ENCODE measurements at regions not wholly inside any gene's neighbourhood (a gene's known extent, or its start where the extent isn't known, plus 50 kb on each side); places are given as distances from the start of the nearest gene placed in this dataset.

DNA sequence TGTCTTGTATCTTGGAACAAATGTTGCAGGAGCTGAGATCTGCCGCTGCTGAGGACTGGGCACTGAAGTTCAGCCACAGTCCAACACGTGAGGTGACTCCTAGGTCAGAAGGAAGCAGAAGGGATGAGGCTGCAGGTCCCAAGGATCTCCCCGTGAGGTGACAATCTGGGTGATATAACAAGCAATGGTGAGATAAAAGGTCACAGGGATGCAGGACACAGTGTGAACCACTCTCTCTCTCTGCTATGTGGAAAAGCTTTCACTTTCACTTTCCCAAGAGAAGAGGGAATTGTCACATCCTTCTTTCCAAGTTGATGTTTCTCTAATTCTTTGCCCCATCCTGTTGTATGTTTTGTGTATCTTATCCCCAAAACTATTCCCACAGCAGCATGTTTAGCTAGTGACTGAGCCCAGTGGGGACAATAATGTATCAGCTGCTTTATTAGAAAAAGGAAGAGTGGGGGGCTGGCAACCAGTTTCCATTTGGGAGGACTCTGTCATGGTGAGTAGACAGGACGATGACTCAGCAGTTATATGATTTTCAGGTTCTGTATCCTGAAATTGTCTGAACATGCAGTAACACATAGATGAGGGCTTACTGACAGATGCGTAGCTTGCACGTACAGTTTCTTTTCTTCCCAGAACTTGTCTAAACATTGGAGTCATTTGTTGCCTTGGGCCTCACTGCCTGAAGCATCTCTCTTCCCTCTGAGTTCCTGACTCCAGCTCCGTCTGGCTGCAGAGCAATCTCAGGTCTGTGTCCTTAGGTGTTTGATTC, 1415.8 kb upstream of the TENM3 start:
- CTCF ChIA-PET = interaction anchor here (0.6 to 0.7 kb wide), 2 partner anchors 25 to 329 kb away, joined by 3 read pairs; no protein-coding TSS in a partner anchor
- Histone ChIP-seq H3K4me1 (ENCODE audit: insufficient read depth, low read length) (no peaks in the 10 kb centered on the region), H3K9me3 (ENCODE audit: low read length) (no peaks in the 10 kb centered on the region), H3K27ac (ENCODE audit: low read depth, low read length) (no peak overlapping the region), H3K4me3 (ENCODE audit: low read length) (no peak overlapping the region), H3K27me3 (ENCODE audit: insufficient read depth, low read length, poor library complexity, severe bottlenecking) (no peaks in the 10 kb centered on the region), H3K36me3 (ENCODE audit: insufficient read depth, low read length) (no peaks in the 10 kb centered on the region)
- Mint-ChIP-seq H3K27me3 (no peaks in the 10 kb centered on the region), H3K9me3 (peaks cover 0 to 11% (median 7%) of the 10 kb centered on the region in 5 donors), H3K4me3 (no peak overlapping the region), H3K36me3 (no peaks in the 10 kb centered on the region), H3K4me1 (no peaks in the 10 kb centered on the region), H3K27ac (no peak overlapping the region)
- POLR2A ChIA-PET = no interaction called here
- DNase-seq = no peak

DNA sequence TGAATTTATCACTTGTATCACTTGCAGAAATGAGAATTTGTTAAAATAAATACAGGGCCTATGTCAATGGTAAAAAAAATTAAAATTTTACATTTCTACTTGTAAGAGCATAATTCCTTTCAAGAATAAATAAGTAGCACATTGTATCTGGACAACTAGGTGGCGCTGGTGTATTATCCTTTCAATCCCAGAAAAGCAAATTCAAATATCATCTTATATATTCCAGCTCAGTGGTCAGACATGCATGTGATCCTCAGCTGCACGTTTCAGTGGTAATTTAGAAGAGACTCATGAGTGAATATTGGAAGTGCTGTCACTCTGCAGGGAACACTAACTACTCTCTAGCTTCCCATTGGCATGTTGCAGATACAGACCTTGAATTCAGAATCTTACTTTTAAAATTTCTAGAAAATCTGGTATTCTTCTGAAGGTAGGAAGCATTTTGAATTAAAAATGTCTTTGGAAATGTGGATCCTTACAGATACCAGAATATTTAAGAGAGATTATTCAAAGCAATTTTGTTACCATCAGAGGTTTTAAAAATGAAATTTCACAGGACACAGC, 1414.7 kb upstream of the TENM3 start:
- no peak for DNase-seq
- H3K27me3 Mint-ChIP-seq = no peaks in the 10 kb centered on the region
- H3K27ac Mint-ChIP-seq = no peak overlapping the region
- no peak overlapping the region for H3K4me3 Mint-ChIP-seq
- POLR2A ChIA-PET = no interaction called here
- no peaks in the 10 kb centered on the region for H3K36me3 Mint-ChIP-seq
- Histone ChIP-seq H3K36me3 (ENCODE audit: insufficient read depth, low read length) (no peaks in the 10 kb centered on the region), H3K27ac (ENCODE audit: low read depth, low read length) (no peak overlapping the region), H3K4me1 (ENCODE audit: insufficient read depth, low read length) (no peaks in the 10 kb centered on the region), H3K4me3 (ENCODE audit: low read length) (no peak overlapping the region), H3K27me3 (ENCODE audit: insufficient read depth, low read length, poor library complexity, severe bottlenecking) (no peaks in the 10 kb centered on the region), H3K9me3 (ENCODE audit: low read length) (no peaks in the 10 kb centered on the region)
- no peaks in the 10 kb centered on the region for H3K4me1 Mint-ChIP-seq
- CTCF ChIA-PET = no interaction called here
- H3K9me3 Mint-ChIP-seq = peaks cover 0 to 11% (median 3%) of the 10 kb centered on the region in 5 donors

DNA sequence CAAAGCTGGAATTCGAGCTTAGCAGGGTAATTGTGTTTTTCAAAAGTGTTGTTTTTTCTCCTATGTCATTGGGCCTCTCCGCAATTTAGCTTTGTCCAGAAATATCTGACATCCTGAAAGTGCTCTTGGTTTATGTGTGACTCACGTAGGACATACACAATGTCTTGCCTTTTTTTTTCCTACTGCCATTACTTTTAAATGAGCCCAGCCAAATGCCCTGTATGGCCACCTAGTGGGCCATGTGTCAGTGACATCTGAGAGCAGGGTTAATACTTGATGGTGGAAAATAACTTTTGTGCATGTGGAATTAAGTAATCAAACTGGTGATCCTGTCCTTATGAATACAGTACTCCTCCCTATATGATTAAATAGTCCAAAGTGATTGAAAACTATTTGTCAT, 1411.1 kb upstream of the TENM3 start:
- Mint-ChIP-seq H3K27ac (no peak overlapping the region), H3K27me3 (no peaks in the 10 kb centered on the region), H3K4me1 (no peaks in the 10 kb centered on the region), H3K4me3 (no peak overlapping the region), H3K9me3 (peaks cover 0 to 3% (median 1%) of the 10 kb centered on the region in 5 donors), H3K36me3 (no peaks in the 10 kb centered on the region)
- no peaks in the 10 kb centered on the region for H3K9me3 ChIP-seq (ENCODE audit: low read length)
- CTCF ChIA-PET = no interaction called here
- no peaks in the 10 kb centered on the region for H3K36me3 ChIP-seq (ENCODE audit: insufficient read depth, low read length)
- no peak overlapping the region for H3K4me3 ChIP-seq (ENCODE audit: low read length)
- POLR2A ChIA-PET = no interaction called here
- no peaks in the 10 kb centered on the region for H3K27me3 ChIP-seq (ENCODE audit: insufficient read depth, low read length, poor library complexity, severe bottlenecking)
- no peak overlapping the region for H3K27ac ChIP-seq (ENCODE audit: low read depth, low read length)
- DNase-seq = no peak
- H3K4me1 ChIP-seq (ENCODE audit: insufficient read depth, low read length) = no peaks in the 10 kb centered on the region

DNA sequence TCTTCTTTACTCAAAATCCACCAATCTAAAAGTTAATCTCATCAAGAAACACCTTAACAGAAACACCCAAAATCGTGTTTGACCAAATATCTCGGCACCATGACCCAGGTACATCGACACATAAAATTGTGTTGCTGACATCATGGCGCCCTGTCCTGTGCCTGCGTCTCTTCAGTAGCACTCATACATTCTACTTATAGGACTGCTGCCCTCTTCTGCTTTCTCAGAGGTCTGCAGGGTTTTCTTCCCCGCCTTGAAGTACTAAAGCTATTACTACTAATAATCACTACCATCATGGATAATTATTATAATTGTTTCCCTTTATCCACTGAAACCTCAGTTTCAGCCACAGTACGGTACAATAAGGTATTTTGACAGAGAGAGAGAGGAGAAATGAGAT, 1403.1 kb upstream of the TENM3 start:
- DNase-seq = no peak
- Histone ChIP-seq H3K4me3 (ENCODE audit: low read length) (no peak overlapping the region), H3K4me1 (ENCODE audit: insufficient read depth, low read length) (no peaks in the 10 kb centered on the region), H3K27me3 (ENCODE audit: insufficient read depth, low read length, poor library complexity, severe bottlenecking) (no peaks in the 10 kb centered on the region), H3K9me3 (ENCODE audit: low read length) (no peaks in the 10 kb centered on the region), H3K27ac (ENCODE audit: low read depth, low read length) (no peak overlapping the region), H3K36me3 (ENCODE audit: insufficient read depth, low read length) (no peaks in the 10 kb centered on the region)
- CTCF ChIA-PET = no interaction called here
- H3K36me3 Mint-ChIP-seq = no peaks in the 10 kb centered on the region
- no peak overlapping the region for H3K27ac Mint-ChIP-seq
- POLR2A ChIA-PET = no interaction called here
- peaks cover 0 to 4% (median 0%) of the 10 kb centered on the region in 5 donors for H3K9me3 Mint-ChIP-seq
- no peak overlapping the region for H3K4me3 Mint-ChIP-seq
- H3K4me1 Mint-ChIP-seq = no peaks in the 10 kb centered on the region
- H3K27me3 Mint-ChIP-seq = no peaks in the 10 kb centered on the region

DNA sequence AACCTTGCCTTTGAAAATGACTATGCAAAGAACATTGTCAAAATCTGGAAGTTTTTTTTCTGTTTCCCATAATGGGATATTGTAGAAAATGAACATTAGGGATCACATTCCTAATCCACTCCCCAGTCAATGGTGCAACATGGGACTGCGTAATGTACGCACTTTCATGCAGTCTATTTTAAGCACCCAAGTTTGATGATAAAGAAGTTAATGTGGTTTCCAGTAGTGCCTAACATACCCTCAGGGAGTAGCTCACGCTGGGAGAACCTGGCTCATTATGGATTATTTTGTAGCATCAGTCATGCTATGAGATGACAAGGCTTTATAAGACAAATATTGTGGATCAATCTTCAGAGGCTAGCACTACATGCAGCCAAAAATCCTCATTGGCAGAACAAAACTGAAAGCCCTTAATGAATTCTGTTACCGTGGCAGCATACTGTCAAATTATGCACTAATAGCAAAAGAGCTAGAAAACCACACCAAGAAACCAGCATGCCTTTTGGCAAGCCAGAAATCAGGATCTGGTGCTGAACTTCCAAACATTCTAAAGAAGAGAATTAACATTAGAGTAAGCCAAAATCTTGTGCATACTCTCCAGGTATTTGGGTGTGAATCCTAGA, 1392.8 kb upstream of the TENM3 start:
- Histone ChIP-seq H3K27ac (ENCODE audit: low read depth, low read length) (no peak overlapping the region), H3K36me3 (ENCODE audit: insufficient read depth, low read length) (no peaks in the 10 kb centered on the region), H3K27me3 (ENCODE audit: insufficient read depth, low read length, poor library complexity, severe bottlenecking) (no peaks in the 10 kb centered on the region), H3K4me1 (ENCODE audit: insufficient read depth, low read length) (no peaks in the 10 kb centered on the region), H3K9me3 (ENCODE audit: low read length) (no peaks in the 10 kb centered on the region), H3K4me3 (ENCODE audit: low read length) (no peak overlapping the region)
- ChIA-PET POLR2A (no interaction called here), CTCF (no interaction called here)
- Mint-ChIP-seq H3K4me3 (no peak overlapping the region), H3K27me3 (no peaks in the 10 kb centered on the region), H3K27ac (no peak overlapping the region), H3K9me3 (peaks cover 2 to 14% (median 9%) of the 10 kb centered on the region in 5 donors), H3K36me3 (no peaks in the 10 kb centered on the region), H3K4me1 (no peaks in the 10 kb centered on the region)
- no peak for DNase-seq

DNA sequence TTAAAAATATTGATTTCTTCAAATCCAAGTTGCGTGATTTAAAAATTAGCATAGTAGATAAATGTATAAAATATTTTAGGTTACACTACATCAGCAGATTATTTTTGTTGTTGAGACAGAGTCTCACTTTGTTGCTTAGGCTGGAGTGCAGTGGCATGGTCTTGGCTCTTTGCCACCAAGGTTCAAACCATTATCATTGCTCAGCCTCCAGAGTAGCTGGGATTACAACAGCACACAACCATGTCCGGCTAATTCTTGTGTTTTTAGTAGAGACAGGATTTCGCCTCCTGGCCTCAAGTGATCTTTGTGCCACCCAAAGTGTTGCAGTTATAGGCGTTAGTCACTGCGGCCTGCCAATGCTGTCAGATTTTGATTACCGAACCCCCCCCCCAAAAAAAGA, 1390.5 kb upstream of the TENM3 start:
- no peak overlapping the region for H3K27ac ChIP-seq (ENCODE audit: low read depth, low read length)
- no peaks in the 10 kb centered on the region for H3K4me1 ChIP-seq (ENCODE audit: insufficient read depth, low read length)
- ChIA-PET CTCF (interaction anchor here (1.0 kb wide), 1 partner anchor 25 kb away, joined by 3 read pairs; no protein-coding TSS in a partner anchor), POLR2A (no interaction called here)
- Mint-ChIP-seq H3K27me3 (no peaks in the 10 kb centered on the region), H3K27ac (no peak overlapping the region), H3K4me1 (no peaks in the 10 kb centered on the region), H3K9me3 (peaks cover 7 to 18% (median 13%) of the 10 kb centered on the region in 5 donors), H3K36me3 (no peaks in the 10 kb centered on the region), H3K4me3 (no peak overlapping the region)
- H3K9me3 ChIP-seq (ENCODE audit: low read length) = no peaks in the 10 kb centered on the region
- no peaks in the 10 kb centered on the region for H3K36me3 ChIP-seq (ENCODE audit: insufficient read depth, low read length)
- no peak for DNase-seq
- no peaks in the 10 kb centered on the region for H3K27me3 ChIP-seq (ENCODE audit: insufficient read depth, low read length, poor library complexity, severe bottlenecking)
- H3K4me3 ChIP-seq (ENCODE audit: low read length) = no peak overlapping the region

DNA sequence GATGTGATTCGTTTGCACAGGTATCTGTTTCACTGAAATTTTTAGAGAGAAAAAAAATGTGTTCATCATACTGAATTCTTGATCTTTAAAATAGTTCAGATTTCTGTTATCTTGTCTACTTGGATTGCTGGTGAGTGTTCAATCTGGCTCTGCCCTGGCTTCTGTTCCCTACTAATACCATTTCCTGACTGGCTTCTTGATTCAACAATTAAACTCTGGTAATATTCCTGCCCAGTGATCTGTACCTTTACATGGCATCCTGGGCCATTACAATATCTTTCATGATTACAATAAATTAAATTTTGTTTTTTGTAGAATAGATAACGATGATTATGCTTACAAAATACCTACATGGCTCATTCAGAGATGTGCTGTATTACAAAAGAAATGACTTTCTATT, 1388.0 kb upstream of the TENM3 start:
- no peak overlapping the region for H3K27ac Mint-ChIP-seq
- Histone ChIP-seq H3K4me1 (ENCODE audit: insufficient read depth, low read length) (no peaks in the 10 kb centered on the region), H3K27ac (ENCODE audit: low read depth, low read length) (no peak overlapping the region), H3K4me3 (ENCODE audit: low read length) (no peak overlapping the region), H3K36me3 (ENCODE audit: insufficient read depth, low read length) (no peaks in the 10 kb centered on the region), H3K9me3 (ENCODE audit: low read length) (no peaks in the 10 kb centered on the region), H3K27me3 (ENCODE audit: insufficient read depth, low read length, poor library complexity, severe bottlenecking) (no peaks in the 10 kb centered on the region)
- H3K9me3 Mint-ChIP-seq = peaks cover 11 to 18% (median 18%) of the 10 kb centered on the region in 5 donors
- no peak overlapping the region for H3K4me3 Mint-ChIP-seq
- DNase-seq = no peak
- ChIA-PET POLR2A (no interaction called here), CTCF (no interaction called here)
- no peaks in the 10 kb centered on the region for H3K36me3 Mint-ChIP-seq
- H3K4me1 Mint-ChIP-seq = no peaks in the 10 kb centered on the region
- no peaks in the 10 kb centered on the region for H3K27me3 Mint-ChIP-seq

DNA sequence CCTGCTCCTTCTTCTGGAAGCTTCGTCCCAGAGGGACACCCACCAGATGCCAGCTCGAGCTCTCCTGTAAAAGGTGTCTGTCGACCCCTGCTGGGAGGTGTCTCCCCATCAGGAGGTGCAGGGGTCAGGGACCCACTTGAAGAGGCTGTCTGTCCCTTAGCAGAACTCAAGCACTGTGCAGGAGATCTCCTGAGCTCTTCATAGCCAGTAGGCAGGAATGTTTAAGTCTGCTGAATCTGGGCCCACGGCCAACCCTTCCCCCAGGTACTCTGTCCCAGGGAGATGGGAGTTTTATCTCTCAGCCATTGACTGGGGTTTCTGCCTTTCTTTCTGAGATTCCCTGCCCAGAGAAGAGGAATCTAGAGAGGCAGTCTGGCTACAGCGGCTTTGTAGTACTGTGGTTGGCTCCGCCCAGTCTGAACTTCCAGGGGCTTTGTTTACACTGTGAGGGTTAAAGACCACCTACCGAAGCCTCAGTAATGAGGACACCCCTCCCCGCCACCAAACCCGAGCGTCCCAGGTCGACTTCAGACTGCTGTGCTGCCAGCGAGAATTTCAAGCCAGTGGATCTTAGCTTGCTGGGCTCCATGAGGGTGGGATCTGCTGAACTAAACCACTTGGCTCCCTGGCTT, 1383.0 kb upstream of the TENM3 start:
- Mint-ChIP-seq H3K4me3 (no peak overlapping the region), H3K4me1 (no peaks in the 10 kb centered on the region), H3K36me3 (no peaks in the 10 kb centered on the region), H3K27me3 (no peaks in the 10 kb centered on the region), H3K27ac (no peak overlapping the region), H3K9me3 (peaks cover 15 to 27% (median 18%) of the 10 kb centered on the region in 5 donors)
- no peak overlapping the region for H3K27ac ChIP-seq (ENCODE audit: low read depth, low read length)
- CTCF ChIA-PET = no interaction called here
- H3K27me3 ChIP-seq (ENCODE audit: insufficient read depth, low read length, poor library complexity, severe bottlenecking) = no peaks in the 10 kb centered on the region
- H3K4me3 ChIP-seq (ENCODE audit: low read length) = no peak overlapping the region
- H3K36me3 ChIP-seq (ENCODE audit: insufficient read depth, low read length) = no peaks in the 10 kb centered on the region
- no peak for DNase-seq
- POLR2A ChIA-PET = no interaction called here
- no peaks in the 10 kb centered on the region for H3K4me1 ChIP-seq (ENCODE audit: insufficient read depth, low read length)
- no peaks in the 10 kb centered on the region for H3K9me3 ChIP-seq (ENCODE audit: low read length)
